Subcutaneous abdominal adipose tissue (tissue), 5 donors: ENCODE measurements at regions not wholly inside any gene's neighbourhood (a gene's known extent, or its start where the extent isn't known, plus 50 kb on each side); places are given as distances from the start of the nearest gene placed in this dataset.
A peak's percentile ranks its signal among the peaks of the same experiment; 100 is the strongest.

Source experiments
- H3K27ac ChIP-seq: one replicate; pipeline ENCODE4 v1.7.0; 2013; ENCODE audit warnings: low read depth, mild to moderate bottlenecking, inconsistent platforms, low read length, moderate library complexity
- H3K27me3 ChIP-seq, 5 donors: one replicate each; pipeline ENCODE4 v1.7.0; 2013; ENCODE audit warnings: low read length in 5 of 5, inconsistent platforms in 1 of 5; ENCODE audit not compliant: control insufficient read depth in 5 of 5, insufficient read depth in 4 of 5
- H3K36me3 ChIP-seq, 5 donors: one replicate each; pipeline ENCODE4 v1.7.0; 2013; ENCODE audit warnings: low read length in 5 of 5; ENCODE audit not compliant: control insufficient read depth in 5 of 5, insufficient read depth in 5 of 5
- H3K4me1 ChIP-seq, 5 donors: one replicate each; pipeline ENCODE4 v1.7.0; 2013; ENCODE audit warnings: low read length in 5 of 5, mild to moderate bottlenecking in 3 of 5, moderate library complexity in 1 of 5; ENCODE audit not compliant: control insufficient read depth in 5 of 5, insufficient read depth in 5 of 5
- H3K4me3 ChIP-seq, 5 donors: one replicate each; pipeline ENCODE4 v1.7.0; 2013; ENCODE audit warnings: low read length in 5 of 5, low read depth in 1 of 5
- H3K9ac ChIP-seq, 5 donors: one replicate each; pipeline ENCODE4 v1.7.0; 2013; ENCODE audit warnings: low read length in 5 of 5, mild to moderate bottlenecking in 4 of 5, moderate library complexity in 3 of 5
- H3K9me3 ChIP-seq, 5 donors: one replicate each; pipeline ENCODE4 v1.7.0; 2013; ENCODE audit warnings: low read length in 5 of 5; ENCODE audit not compliant: control insufficient read depth in 5 of 5
- donor health status: healthy.
- donor health status: healthy.
- donor health status: healthy.
- donor health status: healthy.
- donor health status: healthy.

DNA sequence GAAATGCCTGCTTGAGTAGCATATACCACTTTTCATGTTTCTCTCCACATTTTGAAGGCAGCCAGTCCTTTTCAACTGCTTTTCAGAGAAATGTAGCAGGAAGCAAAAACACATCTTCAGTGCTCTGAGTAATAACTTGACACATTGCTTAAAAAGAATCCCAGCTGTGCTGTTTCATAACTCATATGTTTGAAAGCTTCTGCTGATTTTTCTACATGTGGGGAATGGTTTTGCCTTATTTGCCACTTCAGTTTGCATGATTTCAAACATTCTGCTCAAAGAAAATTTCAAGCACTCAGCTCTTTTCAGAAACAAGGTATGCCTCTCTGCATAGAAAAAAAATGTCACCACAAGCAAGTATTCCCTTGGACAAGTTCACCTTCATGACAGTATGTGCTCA is 732.8 kb downstream of the POM121L12 start:
- peaks cover 0 to 8% (median 4%) of the 10 kb centered on the region in 5 donors for H3K9me3 ChIP-seq
- no peak overlapping the region for H3K9ac ChIP-seq
- no peaks in the 10 kb centered on the region for H3K36me3 ChIP-seq
- H3K4me3 ChIP-seq: no peak overlapping the region
- H3K4me1 ChIP-seq: no peaks in the 10 kb centered on the region
- H3K27me3 ChIP-seq: no peaks in the 10 kb centered on the region
- no peak overlapping the region for H3K27ac ChIP-seq

- Histone ChIP-seq H3K9me3 (peaks cover 0 to 4% (median 2%) of the 10 kb centered on the region in 5 donors), H3K27me3 (no peaks in the 10 kb centered on the region), H3K27ac (no peak overlapping the region), H3K4me1 (no peaks in the 10 kb centered on the region), H3K36me3 (no peaks in the 10 kb centered on the region), H3K4me3 (no peak overlapping the region), H3K9ac (no peak overlapping the region)
Measured at GRCh38 chr7:53771701-53772100, 736.3 kb downstream of the POM121L12 start.

DNA sequence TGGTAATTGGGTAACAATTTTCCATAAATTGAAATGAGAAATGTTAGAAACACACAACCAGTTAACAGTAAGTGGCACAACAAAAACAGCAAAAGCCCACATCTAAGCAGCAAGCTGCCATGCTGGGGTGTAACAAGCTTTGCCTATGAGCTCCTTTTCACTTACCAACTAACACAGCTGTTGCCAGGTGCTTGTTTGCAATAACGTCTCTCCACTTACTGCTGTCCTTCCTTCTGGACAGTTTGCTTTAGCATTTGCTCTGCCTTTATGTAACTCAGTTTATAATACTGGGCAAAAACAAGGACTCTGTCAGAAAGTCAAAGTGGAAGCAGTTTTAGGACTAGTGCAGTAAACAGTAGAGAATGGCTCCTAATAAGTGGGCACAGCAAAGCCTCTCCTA is 740.9 kb downstream of the POM121L12 start:
- no peak overlapping the region for H3K4me3 ChIP-seq
- H3K27ac ChIP-seq: no peak overlapping the region
- peaks cover 0 to 6% (median 0%) of the 10 kb centered on the region in 5 donors for H3K9me3 ChIP-seq
- H3K27me3 ChIP-seq: no peaks in the 10 kb centered on the region
- no peaks in the 10 kb centered on the region for H3K36me3 ChIP-seq
- no peaks in the 10 kb centered on the region for H3K4me1 ChIP-seq
- H3K9ac ChIP-seq: no peak overlapping the region

DNA sequence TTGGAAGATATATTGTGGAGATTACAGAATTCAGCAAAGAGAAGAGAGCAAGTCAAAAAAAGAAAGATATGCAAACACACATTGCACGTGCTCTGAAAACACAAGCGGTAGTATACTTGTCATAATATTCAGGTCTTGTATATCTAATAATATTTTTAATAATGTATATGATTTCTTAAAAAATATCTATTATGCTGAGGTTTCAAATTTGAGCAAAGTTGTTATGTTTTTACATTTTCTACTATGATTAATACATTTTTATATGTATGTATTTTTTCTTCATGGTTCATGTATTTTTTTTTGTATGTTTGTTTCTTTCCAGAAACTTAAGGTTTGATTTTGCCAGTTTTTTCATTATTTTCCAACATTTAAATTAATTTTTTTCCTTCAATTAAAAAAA is 752.4 kb upstream of the VSTM2A start:
- H3K4me1 ChIP-seq: no peaks in the 10 kb centered on the region
- no peak overlapping the region for H3K4me3 ChIP-seq
- H3K36me3 ChIP-seq: no peaks in the 10 kb centered on the region
- H3K9ac ChIP-seq: no peak overlapping the region
- no peaks in the 10 kb centered on the region for H3K27me3 ChIP-seq
- H3K27ac ChIP-seq: no peak overlapping the region
- H3K9me3 ChIP-seq: peaks cover 0 to 16% (median 10%) of the 10 kb centered on the region in 5 donors

GRCh38 chr7:53794816-53795215 is 747.4 kb upstream of the VSTM2A start:
- no peaks in the 10 kb centered on the region for H3K27me3 ChIP-seq
- H3K4me1 ChIP-seq: no peaks in the 10 kb centered on the region
- H3K36me3 ChIP-seq: no peaks in the 10 kb centered on the region
- H3K9me3 ChIP-seq: peaks cover 0 to 30% (median 15%) of the 10 kb centered on the region in 5 donors
- peak overlapping the region in 1 of 5 donors; percentile 29 for H3K4me3 ChIP-seq
- H3K27ac ChIP-seq: no peak overlapping the region
- H3K9ac ChIP-seq: no peak overlapping the region

DNA sequence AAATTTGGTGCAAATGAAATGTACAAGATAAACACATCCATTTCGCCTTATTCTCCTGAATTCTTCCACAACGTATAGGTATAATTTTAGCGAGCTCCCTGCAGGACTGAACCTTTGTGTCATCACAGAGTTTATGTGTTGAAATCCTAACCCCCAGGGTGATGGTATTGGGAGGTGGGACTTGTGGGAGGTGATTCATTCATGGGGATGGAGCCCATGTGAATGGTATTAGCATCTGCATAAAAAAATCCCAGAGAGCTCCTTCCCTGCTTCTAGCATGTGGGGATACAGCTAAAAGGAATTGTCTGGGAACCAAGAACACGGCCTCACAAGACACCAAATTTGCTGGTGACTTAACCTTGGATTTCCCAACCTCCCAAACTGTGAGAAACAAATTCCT is 741.4 kb upstream of the VSTM2A start:
- H3K36me3 ChIP-seq: no peaks in the 10 kb centered on the region
- H3K27me3 ChIP-seq: peaks cover 0 to 2% (median 0%) of the 10 kb centered on the region in 5 donors
- no peak overlapping the region for H3K9ac ChIP-seq
- H3K27ac ChIP-seq: no peak overlapping the region
- H3K4me3 ChIP-seq: no peak overlapping the region
- H3K4me1 ChIP-seq: no peaks in the 10 kb centered on the region
- peaks cover 0 to 13% (median 3%) of the 10 kb centered on the region in 5 donors for H3K9me3 ChIP-seq

- no peaks in the 10 kb centered on the region for H3K4me1 ChIP-seq
- peaks cover 0 to 2% (median 0%) of the 10 kb centered on the region in 5 donors for H3K27me3 ChIP-seq
- no peak overlapping the region for H3K4me3 ChIP-seq
- H3K27ac ChIP-seq: no peak overlapping the region
- H3K36me3 ChIP-seq: no peaks in the 10 kb centered on the region
- no peak overlapping the region for H3K9ac ChIP-seq
- peaks cover 0 to 4% (median 0%) of the 10 kb centered on the region in 5 donors for H3K9me3 ChIP-seq
Measured at GRCh38 chr7:53806119-53806518, 736.1 kb upstream of the VSTM2A start.

DNA sequence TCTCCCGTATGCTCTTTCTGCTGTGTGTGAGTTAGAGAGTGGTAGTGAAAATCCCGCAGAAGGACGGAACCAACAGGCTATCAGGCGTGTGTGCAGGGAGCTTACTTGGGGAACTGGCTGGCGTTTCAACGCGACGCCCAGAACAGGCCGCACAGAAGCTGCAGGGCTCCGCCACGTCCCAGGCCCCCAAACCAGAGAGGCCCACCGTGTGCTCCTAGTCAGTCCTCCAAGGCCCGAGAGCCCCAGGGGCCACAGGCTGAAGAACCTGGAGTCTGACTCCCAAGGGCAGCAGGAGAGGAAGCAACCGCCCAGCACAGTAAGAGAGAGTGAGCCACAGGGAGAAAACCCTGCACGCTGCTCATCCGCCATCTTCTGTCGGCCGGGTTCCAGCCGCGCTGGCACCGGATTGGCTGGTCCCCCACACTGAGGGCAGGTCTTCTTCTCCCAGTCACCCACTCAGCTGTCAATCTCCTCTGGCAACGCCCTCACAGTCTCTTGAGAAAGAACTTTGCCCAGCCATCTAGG is 730.6 kb upstream of the VSTM2A start:
- peaks cover 0 to 10% (median 5%) of the 10 kb centered on the region in 5 donors for H3K9me3 ChIP-seq
- no peaks in the 10 kb centered on the region for H3K36me3 ChIP-seq
- H3K4me3 ChIP-seq: no peak overlapping the region
- no peak overlapping the region for H3K27ac ChIP-seq
- no peak overlapping the region for H3K9ac ChIP-seq
- H3K4me1 ChIP-seq: no peaks in the 10 kb centered on the region
- H3K27me3 ChIP-seq: no peaks in the 10 kb centered on the region

- Histone ChIP-seq H3K9me3 (peaks cover 0 to 10% (median 5%) of the 10 kb centered on the region in 5 donors), H3K27me3 (no peaks in the 10 kb centered on the region), H3K9ac (no peak overlapping the region), H3K4me3 (no peak overlapping the region), H3K36me3 (no peaks in the 10 kb centered on the region), H3K27ac (no peak overlapping the region), H3K4me1 (no peaks in the 10 kb centered on the region)
Measured at GRCh38 chr7:53812135-53812534, 730.0 kb upstream of the VSTM2A start.

DNA sequence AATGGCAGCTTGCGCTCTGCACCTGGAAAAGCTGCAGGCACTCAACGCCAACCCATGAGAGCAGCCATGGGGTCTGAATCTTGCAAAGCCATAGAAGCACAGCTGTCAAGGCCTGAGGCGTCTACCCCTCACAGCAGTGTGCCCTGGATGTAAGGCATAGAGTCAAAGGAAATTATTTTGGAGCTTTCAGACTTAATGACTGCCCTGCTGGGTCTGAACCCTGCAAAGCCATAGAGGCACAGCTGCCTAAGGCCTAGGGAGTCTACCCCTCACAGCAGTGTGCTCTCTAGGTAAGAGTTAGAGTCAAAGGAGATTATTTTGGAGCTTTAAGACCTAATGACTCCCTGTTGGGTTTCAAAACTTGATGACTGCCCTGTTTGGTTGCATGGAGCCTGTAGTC is 706.9 kb upstream of the VSTM2A start:
- peaks cover 0 to 14% (median 7%) of the 10 kb centered on the region in 5 donors for H3K9me3 ChIP-seq
- H3K4me3 ChIP-seq: no peak overlapping the region
- H3K36me3 ChIP-seq: no peaks in the 10 kb centered on the region
- H3K27ac ChIP-seq: no peak overlapping the region
- no peaks in the 10 kb centered on the region for H3K4me1 ChIP-seq
- no peaks in the 10 kb centered on the region for H3K27me3 ChIP-seq
- no peak overlapping the region for H3K9ac ChIP-seq
